ENCODE measurements at regions not wholly inside any gene's neighbourhood (a gene's known extent, or its start where the extent isn't known, plus 50 kb on each side); places are given as distances from the start of the nearest gene placed in this dataset.

DNA sequence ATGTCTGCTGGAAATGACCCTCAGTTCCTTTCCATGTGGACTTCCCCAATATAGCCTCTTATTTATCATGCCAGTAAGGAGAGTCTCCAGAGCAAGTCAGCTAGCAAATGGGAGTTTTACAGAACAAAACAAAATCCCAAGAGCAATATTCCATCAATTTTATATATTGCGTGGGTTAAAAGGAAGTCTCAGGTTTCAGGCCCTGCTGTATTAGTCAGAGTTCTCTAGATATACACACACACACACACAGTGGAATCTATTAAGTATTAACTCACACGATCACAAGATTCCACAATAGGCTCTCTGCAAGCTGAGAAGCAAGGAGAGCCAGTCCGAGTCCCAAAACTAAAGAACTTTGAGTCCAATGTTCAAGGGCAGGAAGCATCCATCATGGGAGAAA lies 102.8 kb upstream of the MAP2 start:
- CTCF ChIA-PET, result no interaction called here
- ATAC-seq, result no peak
- no TSS peak for BruUV-seq (replicated peaks)
- intact Hi-C loops (cut with micrococcal nuclease; ENCODE audit: unreplicated experiment) (no loop called here), in situ Hi-C loops (cut with HindIII; ENCODE audit: low pct_unique_long_range_greater_than_20kb, low sequenced_read_pairs) (no loop called here)
- no peaks in the 10 kb centered on the region for H3K9me3 ChIP-seq (ENCODE audit: control insufficient read depth, insufficient read depth, low read depth, low read length)
- TF ChIP-seq, protein P1, sequence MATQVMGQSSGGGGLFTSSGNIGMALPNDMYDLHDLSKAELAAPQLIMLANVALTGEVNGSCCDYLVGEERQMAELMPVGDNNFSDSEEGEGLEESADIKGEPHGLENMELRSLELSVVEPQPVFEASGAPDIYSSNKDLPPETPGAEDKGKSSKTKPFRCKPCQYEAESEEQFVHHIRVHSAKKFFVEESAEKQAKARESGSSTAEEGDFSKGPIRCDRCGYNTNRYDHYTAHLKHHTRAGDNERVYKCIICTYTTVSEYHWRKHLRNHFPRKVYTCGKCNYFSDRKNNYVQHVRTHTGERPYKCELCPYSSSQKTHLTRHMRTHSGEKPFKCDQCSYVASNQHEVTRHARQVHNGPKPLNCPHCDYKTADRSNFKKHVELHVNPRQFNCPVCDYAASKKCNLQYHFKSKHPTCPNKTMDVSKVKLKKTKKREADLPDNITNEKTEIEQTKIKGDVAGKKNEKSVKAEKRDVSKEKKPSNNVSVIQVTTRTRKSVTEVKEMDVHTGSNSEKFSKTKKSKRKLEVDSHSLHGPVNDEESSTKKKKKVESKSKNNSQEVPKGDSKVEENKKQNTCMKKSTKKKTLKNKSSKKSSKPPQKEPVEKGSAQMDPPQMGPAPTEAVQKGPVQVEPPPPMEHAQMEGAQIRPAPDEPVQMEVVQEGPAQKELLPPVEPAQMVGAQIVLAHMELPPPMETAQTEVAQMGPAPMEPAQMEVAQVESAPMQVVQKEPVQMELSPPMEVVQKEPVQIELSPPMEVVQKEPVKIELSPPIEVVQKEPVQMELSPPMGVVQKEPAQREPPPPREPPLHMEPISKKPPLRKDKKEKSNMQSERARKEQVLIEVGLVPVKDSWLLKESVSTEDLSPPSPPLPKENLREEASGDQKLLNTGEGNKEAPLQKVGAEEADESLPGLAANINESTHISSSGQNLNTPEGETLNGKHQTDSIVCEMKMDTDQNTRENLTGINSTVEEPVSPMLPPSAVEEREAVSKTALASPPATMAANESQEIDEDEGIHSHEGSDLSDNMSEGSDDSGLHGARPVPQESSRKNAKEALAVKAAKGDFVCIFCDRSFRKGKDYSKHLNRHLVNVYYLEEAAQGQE (IDR thresholded peaks at IDR 0.05; ENCODE audit: insufficient read depth in 1 of 2, low read depth in 2 of 2, low read length in 1 of 2), result no peak
- TF ChIP-seq POLR2AphosphoS5 (IDR thresholded peaks at IDR 0.05; ENCODE audit: low read depth, low read length), result no peak
- no peak for DNase-seq (ENCODE audit: low read depth, low spot score)
- H3K4me3 ChIP-seq (ENCODE audit: low read depth in 2 of 2, low read length in 2 of 2), result no peak overlapping the region
- no peaks in the 10 kb centered on the region for H3K36me3 ChIP-seq (ENCODE audit: control insufficient read depth, insufficient read depth, low read length)
- POLR2A ChIA-PET, result no interaction called here
- H3K4me1 ChIP-seq (ENCODE audit: control insufficient read depth, insufficient read depth, low read length), result no peaks in the 10 kb centered on the region
- H3K27ac ChIP-seq (ENCODE audit: low read length), result no peak overlapping the region
- H3K27me3 ChIP-seq (ENCODE audit: control insufficient read depth, insufficient read depth, low read length), result peaks cover 2% of the 10 kb centered on the region; the same call in 1 of the 2 replicates

DNA sequence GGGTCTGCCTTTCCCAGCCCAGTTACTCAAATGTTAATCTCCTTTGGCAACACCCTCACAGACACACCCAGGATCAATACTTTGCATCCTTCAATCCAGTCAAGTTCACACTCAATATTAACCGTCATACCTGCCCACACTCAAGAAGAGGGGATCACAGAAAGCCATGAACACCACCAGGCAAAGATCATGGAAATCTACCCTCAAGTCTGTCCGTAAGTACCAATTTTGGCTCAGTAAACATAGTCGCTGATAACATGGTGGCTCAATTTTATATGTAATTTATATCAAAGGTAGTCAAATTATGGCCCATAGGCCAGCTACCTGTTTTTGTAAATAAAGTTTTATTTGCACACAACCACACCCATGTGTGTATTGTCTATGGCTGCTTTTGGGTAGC lies 102.3 kb upstream of the MAP2 start:
- TF ChIP-seq POLR2AphosphoS5 (IDR thresholded peaks at IDR 0.05; ENCODE audit: low read depth, low read length), result no peak
- TF ChIP-seq TCF7L2 (IDR thresholded peaks at IDR 0.05; ENCODE audit: low read depth, low read length), result no peak
- TF ChIP-seq, protein P2, sequence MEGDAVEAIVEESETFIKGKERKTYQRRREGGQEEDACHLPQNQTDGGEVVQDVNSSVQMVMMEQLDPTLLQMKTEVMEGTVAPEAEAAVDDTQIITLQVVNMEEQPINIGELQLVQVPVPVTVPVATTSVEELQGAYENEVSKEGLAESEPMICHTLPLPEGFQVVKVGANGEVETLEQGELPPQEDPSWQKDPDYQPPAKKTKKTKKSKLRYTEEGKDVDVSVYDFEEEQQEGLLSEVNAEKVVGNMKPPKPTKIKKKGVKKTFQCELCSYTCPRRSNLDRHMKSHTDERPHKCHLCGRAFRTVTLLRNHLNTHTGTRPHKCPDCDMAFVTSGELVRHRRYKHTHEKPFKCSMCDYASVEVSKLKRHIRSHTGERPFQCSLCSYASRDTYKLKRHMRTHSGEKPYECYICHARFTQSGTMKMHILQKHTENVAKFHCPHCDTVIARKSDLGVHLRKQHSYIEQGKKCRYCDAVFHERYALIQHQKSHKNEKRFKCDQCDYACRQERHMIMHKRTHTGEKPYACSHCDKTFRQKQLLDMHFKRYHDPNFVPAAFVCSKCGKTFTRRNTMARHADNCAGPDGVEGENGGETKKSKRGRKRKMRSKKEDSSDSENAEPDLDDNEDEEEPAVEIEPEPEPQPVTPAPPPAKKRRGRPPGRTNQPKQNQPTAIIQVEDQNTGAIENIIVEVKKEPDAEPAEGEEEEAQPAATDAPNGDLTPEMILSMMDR (IDR thresholded peaks at IDR 0.05), result no peak
- TF ChIP-seq, protein P1 (IDR thresholded peaks at IDR 0.05; ENCODE audit: insufficient read depth in 1 of 2, low read depth in 2 of 2, low read length in 1 of 2), result no peak
- no peak for TF ChIP-seq SIN3A (IDR thresholded peaks at IDR 0.05; ENCODE audit: borderline replicate concordance, insufficient read depth, low read depth, low read length)
- Histone ChIP-seq H3K9me3 (ENCODE audit: control insufficient read depth, insufficient read depth, low read depth, low read length) (no peaks in the 10 kb centered on the region), H3K27me3 (ENCODE audit: control insufficient read depth, insufficient read depth, low read length) (peaks cover 2% of the 10 kb centered on the region; the same call in 1 of the 2 replicates), H3K27ac (ENCODE audit: low read length) (no peak overlapping the region), H3K4me1 (ENCODE audit: control insufficient read depth, insufficient read depth, low read length) (no peaks in the 10 kb centered on the region), H3K36me3 (ENCODE audit: control insufficient read depth, insufficient read depth, low read length) (no peaks in the 10 kb centered on the region), H3K4me3 (ENCODE audit: low read depth in 2 of 2, low read length in 2 of 2) (no peak overlapping the region)
- intact Hi-C loops (cut with micrococcal nuclease; ENCODE audit: unreplicated experiment), result no loop called here
- no peak for DNase-seq (ENCODE audit: low read depth, low spot score)
- ChIA-PET POLR2A (no interaction called here), CTCF (no interaction called here)
- no TSS peak for BruUV-seq (replicated peaks)
- ATAC-seq, result no peak
- in situ Hi-C loops (cut with HindIII; ENCODE audit: low pct_unique_long_range_greater_than_20kb, low sequenced_read_pairs), result no loop called here
